SJSA1 (cell line): ENCODE measurements at regions not wholly inside any gene's neighbourhood (a gene's known extent, or its start where the extent isn't known, plus 50 kb on each side); places are given as distances from the start of the nearest gene placed in this dataset.
"Not testable (repeated sequence)": the region's sequence is repeated elsewhere in the genome, so short reads cannot be mapped to it uniquely, and the experiment has no call there.

Experiments
- DNase-seq, 2 experiments: peaks; one replicate each; pipeline ENCODE4 v3.0.0-alpha.2; 2015 to 2020; ENCODE audit warnings: low spot score in 2 of 2, low read depth in 1 of 2
- H3K27ac ChIP-seq: fragments of 250-450 bp; sonication (Bioruptor Pico); 2 replicates; pipeline ENCODE4 v1.5.1; 2020; ENCODE audit warnings: mild to moderate bottlenecking, moderate library complexity
- H3K27me3 ChIP-seq: fragments of 250-450 bp; sonication (Bioruptor Pico); replicated peaks from 2 replicates; pipeline ENCODE4 v1.5.1; 2020; ENCODE audit warnings: mild to moderate bottlenecking, moderate library complexity
- H3K36me3 ChIP-seq: fragments of 250-450 bp; sonication (Bioruptor Pico); 2 replicates; pipeline ENCODE4 v1.5.1; 2020; ENCODE audit warnings: mild to moderate bottlenecking
- H3K4me1 ChIP-seq: fragments of 250-450 bp; sonication (Bioruptor Pico); replicated peaks from 2 replicates; pipeline ENCODE4 v1.6.1; 2021; ENCODE audit warnings: mild to moderate bottlenecking
- H3K4me3 ChIP-seq: fragments of 250-450 bp; sonication (Bioruptor Pico); 2 replicates; pipeline ENCODE4 v1.5.1; 2020; ENCODE audit warnings: mild to moderate bottlenecking
- H3K9me3 ChIP-seq: fragments of 250-450 bp; sonication (Bioruptor Pico); replicated peaks from 2 replicates; pipeline ENCODE4 v1.5.1; 2020; ENCODE audit warnings: mild to moderate bottlenecking

DNA sequence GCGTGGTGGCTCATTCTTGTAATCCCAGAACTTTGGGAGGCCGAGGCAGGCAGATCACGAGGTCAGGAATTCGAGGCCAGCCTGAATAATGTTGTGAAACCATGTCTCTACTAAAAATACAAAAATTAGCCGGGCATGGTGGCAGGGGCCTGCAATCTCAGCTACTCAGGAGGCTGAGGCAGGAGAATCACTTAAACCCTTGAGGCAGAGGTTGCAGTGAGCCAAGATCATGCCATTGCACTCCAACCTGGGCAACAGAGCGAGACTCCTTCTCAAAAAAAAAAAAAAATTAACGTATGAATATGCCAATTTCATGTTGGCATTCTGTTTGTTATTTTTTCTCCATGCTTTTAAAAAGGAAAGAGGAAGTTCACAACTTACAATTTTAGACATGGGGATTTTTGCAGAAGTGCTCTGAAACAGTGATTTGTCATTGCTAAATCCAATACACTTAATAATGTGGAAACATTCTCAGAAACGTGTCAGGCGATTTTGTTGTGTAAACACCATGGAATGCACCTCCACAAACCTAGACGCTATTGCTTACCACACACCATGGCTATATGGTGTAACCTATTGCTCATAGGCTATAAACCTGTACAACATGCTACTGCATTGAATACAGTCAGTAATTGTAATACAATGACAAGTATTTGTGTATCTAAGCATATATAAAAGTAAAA lies 115.9 kb upstream of the PCDH20 start:
- Histone ChIP-seq H3K4me3 (no peak overlapping the region), H3K36me3 (no peaks in the 10 kb centered on the region), H3K27me3 (no peaks in the 10 kb centered on the region), H3K4me1 (no peaks in the 10 kb centered on the region), H3K27ac (no peak overlapping the region), H3K9me3 (no peaks in the 10 kb centered on the region)
- no peak for DNase-seq

DNA sequence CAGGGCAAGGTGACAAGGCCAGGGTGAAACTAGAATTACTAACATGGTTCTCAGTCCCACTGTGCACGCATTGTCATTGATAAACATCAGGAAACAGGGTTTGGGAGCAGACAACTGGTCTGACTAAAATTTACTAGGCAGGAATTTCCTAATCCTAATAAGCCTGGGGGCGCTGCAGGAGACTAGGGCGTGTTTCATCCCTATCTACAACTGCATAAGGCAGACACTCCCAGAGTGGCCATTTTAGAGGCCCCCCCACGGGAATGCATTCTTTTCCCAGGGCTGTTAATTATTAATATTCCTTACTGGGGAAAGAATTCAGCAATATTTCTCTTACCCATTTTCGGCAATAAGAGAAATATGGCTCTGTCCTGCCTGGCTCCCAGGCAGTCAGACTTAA lies 103.6 kb upstream of the PCDH20 start:
- not testable (repeated sequence) for H3K4me1 ChIP-seq, H3K27ac ChIP-seq, H3K27me3 ChIP-seq, H3K36me3 ChIP-seq, DNase-seq, H3K4me3 ChIP-seq, H3K9me3 ChIP-seq

DNA sequence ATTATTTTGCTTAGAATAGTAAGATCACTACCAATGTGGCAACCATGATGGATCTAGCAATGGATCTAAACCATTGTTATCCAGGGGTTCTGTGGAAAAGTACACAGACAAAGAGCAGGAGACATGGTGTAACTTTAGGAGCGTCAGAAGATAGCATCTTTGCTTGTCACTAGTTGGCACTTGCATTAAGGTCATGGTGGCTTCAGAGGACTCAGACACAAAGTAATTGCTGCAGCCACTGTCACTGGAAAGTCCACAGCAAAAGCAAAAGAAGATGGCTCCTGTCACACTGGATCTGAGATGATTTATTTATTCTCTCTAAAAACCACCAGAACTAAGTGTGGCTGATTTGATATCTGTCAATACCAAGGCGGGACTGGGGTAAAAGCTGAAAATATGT lies 93.3 kb upstream of the PCDH20 start:
- Histone ChIP-seq H3K4me3 (no peak overlapping the region), H3K9me3 (no peaks in the 10 kb centered on the region), H3K4me1 (no peaks in the 10 kb centered on the region), H3K36me3 (no peaks in the 10 kb centered on the region), H3K27ac (no peak overlapping the region), H3K27me3 (no peaks in the 10 kb centered on the region)
- DNase-seq = no peak

DNA sequence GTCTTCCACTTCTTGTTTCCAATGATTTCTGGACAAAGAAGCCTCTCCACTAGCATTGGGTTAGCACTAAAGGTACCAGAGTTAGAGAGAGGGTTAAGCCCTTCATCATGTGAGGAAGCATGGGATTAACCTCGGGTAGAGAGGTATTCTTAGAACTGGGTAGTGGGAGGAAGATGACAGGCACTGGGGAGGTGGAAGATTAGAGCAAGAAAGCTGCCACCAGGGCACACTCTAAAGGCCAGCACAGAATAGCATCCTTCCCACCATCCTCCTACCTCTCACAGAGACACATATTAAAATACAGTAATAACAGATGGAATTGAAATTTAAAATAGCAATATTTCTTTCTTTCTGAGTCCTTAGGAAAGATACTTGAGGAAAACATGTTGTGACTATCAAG lies 84.5 kb upstream of the PCDH20 start:
- no peaks in the 10 kb centered on the region for H3K9me3 ChIP-seq
- no peak for DNase-seq
- H3K4me3 ChIP-seq = no peak overlapping the region
- H3K27ac ChIP-seq = no peak overlapping the region
- H3K36me3 ChIP-seq = no peaks in the 10 kb centered on the region
- no peaks in the 10 kb centered on the region for H3K27me3 ChIP-seq
- no peaks in the 10 kb centered on the region for H3K4me1 ChIP-seq

DNA sequence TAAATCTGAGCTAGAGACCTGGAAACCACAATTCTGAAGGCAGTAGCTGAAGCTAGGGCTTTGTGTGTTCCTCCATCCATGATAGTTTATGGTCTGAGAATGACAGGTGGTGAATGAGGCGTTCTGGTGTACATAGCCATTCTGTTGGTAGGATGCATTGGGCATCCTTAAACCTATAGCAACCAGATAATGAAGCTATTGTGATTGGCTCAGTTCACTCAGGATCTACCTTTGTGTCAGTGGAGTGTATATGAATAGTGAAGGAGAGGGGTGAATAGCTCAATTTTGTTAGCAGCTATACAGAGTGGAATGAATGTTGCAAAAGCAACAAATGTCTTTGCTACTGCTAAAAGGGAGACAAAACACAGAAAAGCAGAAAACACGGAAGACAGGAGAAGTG lies 80.0 kb upstream of the PCDH20 start:
- H3K27ac ChIP-seq = no peak overlapping the region
- no peak for DNase-seq
- no peak overlapping the region for H3K4me3 ChIP-seq
- H3K27me3 ChIP-seq = no peaks in the 10 kb centered on the region
- H3K4me1 ChIP-seq = no peaks in the 10 kb centered on the region
- no peaks in the 10 kb centered on the region for H3K9me3 ChIP-seq
- no peaks in the 10 kb centered on the region for H3K36me3 ChIP-seq

DNA sequence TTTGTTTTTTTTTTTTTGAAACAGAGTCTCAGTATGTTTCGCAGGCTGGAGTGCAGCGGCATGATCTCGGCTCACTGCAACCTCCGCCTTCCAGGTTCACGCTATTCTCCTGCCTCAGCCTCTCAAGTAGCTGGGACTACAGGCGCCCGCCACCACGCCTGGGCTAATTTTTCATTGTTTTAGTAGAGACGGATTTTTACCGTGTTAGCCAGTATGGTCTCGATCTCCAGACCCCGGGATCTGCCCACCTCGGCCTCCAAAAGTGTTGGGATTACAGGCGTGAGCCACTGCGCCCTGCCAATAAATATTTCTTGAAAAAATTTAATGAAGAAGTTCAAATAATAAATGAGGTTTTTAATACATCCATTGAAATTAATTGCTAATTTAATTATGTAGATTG lies 77.9 kb upstream of the PCDH20 start:
- not testable (repeated sequence) for H3K27me3 ChIP-seq, H3K36me3 ChIP-seq, H3K9me3 ChIP-seq, H3K4me1 ChIP-seq, DNase-seq, H3K27ac ChIP-seq, H3K4me3 ChIP-seq

DNA sequence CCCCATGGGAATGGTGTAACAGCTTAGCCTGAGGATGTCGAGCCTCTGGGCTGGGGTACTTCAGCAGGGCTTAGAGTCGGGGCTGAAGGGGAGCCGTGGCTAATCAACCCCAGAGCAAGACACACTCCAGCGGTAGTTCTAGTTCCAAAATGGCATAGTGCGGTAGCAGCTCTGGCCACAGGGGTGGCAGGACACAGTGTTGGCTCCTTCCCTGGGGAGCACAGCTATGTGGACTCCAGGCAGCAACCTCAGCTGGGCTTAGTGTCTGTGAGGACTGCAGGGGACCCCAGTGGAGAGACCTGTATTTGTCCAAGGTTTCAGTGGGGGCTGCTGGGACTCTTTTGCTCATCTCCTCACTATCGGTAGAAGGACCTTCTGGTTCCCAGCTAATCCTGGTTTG lies 70.8 kb upstream of the PCDH20 start:
- no peak overlapping the region for H3K27ac ChIP-seq
- H3K4me3 ChIP-seq = no peak overlapping the region
- no peaks in the 10 kb centered on the region for H3K9me3 ChIP-seq
- H3K36me3 ChIP-seq = no peaks in the 10 kb centered on the region
- H3K27me3 ChIP-seq = no peaks in the 10 kb centered on the region
- H3K4me1 ChIP-seq = no peaks in the 10 kb centered on the region
- DNase-seq = no peak

DNA sequence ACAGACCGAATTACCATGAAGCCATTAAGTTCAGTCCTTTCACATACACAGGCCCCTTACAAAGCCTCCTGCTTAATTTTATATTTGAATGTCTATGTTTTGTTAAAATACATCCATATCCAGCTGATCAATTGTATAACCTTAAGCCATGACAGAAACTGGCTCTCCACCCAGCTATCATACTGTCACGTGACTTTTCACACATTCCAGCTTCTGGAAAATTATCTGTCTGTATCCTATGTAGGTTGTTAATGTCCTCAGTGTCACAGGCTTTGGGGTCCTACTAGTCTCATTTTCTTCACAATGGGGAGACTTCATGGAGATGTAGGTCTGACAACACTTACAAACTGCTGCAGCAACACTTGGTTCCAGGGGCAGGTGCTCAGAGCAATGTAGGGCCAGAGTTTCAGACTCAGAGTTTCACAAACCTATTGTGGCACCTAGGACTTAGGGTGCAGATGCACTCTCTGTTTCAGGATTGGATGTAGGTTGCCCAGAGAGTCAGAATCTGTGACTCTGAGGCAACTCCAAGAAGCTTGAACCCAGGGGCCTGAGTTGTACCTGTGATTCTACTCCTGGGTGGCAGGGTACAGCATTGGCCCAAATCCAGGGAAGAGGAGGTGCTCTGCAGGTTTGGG lies 69.6 kb upstream of the PCDH20 start:
- H3K4me1 ChIP-seq = no peaks in the 10 kb centered on the region
- no peaks in the 10 kb centered on the region for H3K9me3 ChIP-seq
- no peaks in the 10 kb centered on the region for H3K36me3 ChIP-seq
- DNase-seq = no peak
- no peak overlapping the region for H3K27ac ChIP-seq
- H3K4me3 ChIP-seq = no peak overlapping the region
- H3K27me3 ChIP-seq = no peaks in the 10 kb centered on the region

DNA sequence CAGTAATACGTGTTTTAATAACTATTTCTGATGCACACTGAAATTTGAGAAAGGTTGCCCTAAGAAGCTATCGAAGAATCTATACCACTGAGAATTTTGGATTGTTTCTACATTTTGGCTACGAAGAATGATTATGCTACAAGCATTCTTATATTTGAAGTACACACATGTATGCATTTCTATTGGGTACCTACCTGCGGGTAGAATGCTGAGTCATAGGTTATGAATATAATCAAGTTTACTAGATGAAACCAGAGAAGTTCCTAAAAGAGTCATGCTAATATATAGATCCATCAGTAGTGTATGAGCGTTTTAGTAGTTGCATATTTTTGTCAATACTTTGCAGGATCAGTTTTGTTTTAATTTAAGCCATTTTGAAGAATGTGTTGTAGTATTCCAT lies 62.0 kb upstream of the PCDH20 start:
- Histone ChIP-seq H3K9me3 (no peaks in the 10 kb centered on the region), H3K36me3 (no peaks in the 10 kb centered on the region), H3K4me1 (no peaks in the 10 kb centered on the region), H3K27ac (no peak overlapping the region), H3K27me3 (no peaks in the 10 kb centered on the region), H3K4me3 (no peak overlapping the region)
- DNase-seq = no peak

DNA sequence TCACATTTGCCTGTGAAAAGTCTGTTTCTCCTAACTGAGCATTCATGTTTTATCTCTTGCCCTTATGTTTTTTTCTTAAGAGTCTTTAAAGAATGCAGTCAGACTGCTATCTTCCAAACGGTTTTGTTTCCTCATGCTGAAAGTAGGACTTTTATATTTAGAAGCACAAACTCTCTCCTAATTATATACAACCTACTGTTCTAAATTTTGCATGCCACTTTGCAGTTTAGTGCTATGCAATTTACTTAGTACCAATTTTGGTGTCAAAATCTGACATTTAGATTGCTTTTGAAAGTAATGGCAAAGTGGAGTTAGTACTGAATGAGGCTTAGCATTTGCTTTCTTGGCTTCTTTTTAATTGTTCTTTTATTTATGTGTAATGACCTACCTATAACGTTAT lies 55.1 kb upstream of the PCDH20 start:
- H3K4me1 ChIP-seq = no peaks in the 10 kb centered on the region
- H3K27me3 ChIP-seq = no peaks in the 10 kb centered on the region
- H3K36me3 ChIP-seq = no peaks in the 10 kb centered on the region
- H3K9me3 ChIP-seq = no peaks in the 10 kb centered on the region
- no peak overlapping the region for H3K4me3 ChIP-seq
- no peak overlapping the region for H3K27ac ChIP-seq
- no peak for DNase-seq

DNA sequence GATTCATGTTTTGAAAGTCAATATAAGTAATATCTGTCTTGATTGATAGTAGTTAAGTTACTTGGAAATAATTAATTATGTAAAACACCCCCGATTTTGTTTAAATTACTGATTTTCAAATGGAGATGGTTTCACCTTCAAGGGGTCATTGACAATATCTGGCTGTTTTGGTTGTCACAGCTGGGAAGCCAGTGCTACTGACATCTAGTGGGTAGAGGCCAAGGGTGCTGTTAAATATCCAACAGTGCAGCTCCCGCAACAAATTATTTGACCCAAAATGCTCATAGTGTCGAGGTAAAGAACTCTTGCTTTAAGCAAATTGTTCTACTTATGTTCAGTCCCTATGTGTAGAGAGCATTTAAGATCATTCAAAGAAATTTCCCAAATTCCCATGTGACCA lies 50.6 kb upstream of the PCDH20 start:
- no peak for DNase-seq
- Histone ChIP-seq H3K4me3 (no peak overlapping the region), H3K4me1 (no peaks in the 10 kb centered on the region), H3K9me3 (no peaks in the 10 kb centered on the region), H3K27ac (no peak overlapping the region), H3K36me3 (no peaks in the 10 kb centered on the region), H3K27me3 (no peaks in the 10 kb centered on the region)
